CD4-positive, alpha-beta T cell treated with Interleukin-6 for 4 hours (primary cell): ENCODE measurements at regions not wholly inside any gene's neighbourhood (a gene's known extent, or its start where the extent isn't known, plus 50 kb on each side); places are given as distances from the start of the nearest gene placed in this dataset.
"Not testable (repeated sequence)": the region's sequence is repeated elsewhere in the genome, so short reads cannot be mapped to it uniquely, and the experiment has no call there.

ENCODE experiments used
- DNase-seq: peaks from one replicate; pipeline ENCODE4 v3.0.0-alpha.2; 2020; ENCODE audit warnings: mixed read lengths

- not testable (repeated sequence) for DNase-seq
Observed at GRCh38 chr3:15993660-15994059, 180.8 kb upstream of the GALNT15 start.

DNA sequence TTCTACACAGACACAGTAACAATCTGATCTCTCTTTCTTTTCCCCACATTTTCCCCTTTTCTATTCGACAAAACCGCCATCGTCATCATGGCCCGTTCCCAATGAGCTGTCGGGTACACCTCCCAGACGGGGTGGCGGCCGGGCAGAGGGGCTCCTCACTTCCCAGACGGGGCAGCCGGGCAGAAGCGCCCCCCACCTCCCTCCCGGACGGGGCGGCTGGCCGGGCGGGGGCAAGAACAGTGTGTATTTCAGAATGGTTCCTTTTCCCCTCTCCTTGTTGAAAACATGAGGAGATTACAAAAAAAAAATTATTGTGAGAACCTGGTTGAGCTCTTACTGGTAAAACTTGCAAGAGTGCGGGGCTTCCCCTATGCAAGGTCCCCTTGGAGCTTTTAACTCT, 178.0 kb upstream of the GALNT15 start:
- not testable (repeated sequence) for DNase-seq

DNA sequence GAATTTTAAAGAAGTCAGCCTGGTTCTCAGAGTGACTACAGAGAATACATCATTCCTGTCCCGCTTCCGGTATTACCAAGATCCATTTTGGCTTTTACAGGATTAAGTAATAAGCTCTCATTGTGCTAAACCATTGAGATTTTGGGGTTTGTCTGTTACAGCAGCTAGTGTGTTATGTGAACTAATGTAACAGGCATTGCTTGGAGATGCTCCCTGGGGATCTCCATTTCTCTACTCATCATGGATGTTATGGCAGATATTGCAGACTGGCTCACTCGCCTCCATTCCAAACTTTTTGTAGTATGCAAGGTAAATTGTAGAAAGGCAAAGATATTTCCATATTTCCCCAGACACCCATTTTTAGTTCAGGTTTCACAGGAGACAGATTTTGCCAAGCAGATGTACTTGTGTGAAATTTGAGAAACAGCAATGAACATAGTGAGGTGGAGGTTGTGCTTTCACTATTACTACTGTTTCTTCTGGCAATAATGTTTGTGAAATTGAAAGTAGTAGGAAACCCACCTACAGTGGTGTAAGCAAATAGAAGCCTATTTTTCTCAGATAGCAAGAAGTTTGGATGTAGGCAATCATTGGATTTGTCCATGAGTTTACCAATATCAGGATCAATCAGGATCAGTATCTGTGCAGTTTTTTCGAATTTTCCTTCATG, 177.1 kb upstream of the GALNT15 start:
- DNase-seq, result no peak

- DNase-seq, result no peak
Observed at GRCh38 chr3:15998911-15999310, 175.6 kb upstream of the GALNT15 start.

DNA sequence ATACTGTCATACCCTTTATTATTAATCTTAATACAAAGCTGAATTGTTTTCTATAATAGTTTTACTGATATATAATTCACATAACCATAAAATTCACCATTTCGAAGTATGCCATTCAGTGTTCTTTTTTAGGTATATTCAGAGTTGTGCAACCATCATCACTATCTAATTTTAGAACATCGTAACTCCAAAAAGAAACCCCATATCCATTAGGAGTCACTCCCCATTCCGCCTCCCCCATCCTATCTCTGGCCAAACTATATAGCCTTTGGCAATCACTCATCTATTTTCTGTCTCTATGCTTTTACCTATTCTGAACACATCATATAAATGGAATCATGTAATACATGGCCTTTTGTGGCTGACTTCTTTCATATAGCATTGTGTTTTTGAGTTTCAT, 169.7 kb upstream of the GALNT15 start:
- no peak for DNase-seq

- no peak for DNase-seq
Observed at GRCh38 chr3:16011376-16011775, 163.1 kb upstream of the GALNT15 start.

DNA sequence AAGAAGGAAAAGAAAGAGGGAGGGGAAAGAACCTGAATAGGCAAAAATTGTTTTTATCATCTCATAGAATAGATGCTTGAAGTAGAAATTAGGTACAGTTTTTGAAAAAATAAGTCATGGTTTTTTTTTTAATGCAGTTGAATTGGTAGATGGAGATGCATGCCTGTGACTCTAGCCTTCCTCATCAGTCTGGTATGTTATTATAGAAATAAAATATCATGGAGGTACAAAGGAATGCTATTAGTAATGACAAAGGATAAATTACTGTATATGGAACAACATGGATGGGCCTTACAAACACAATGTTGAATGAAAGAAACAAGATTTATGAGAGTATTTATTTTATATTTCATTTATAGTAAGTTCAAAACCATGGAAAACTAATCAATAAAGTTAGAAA, 162.4 kb upstream of the GALNT15 start:
- no peak for DNase-seq

DNA sequence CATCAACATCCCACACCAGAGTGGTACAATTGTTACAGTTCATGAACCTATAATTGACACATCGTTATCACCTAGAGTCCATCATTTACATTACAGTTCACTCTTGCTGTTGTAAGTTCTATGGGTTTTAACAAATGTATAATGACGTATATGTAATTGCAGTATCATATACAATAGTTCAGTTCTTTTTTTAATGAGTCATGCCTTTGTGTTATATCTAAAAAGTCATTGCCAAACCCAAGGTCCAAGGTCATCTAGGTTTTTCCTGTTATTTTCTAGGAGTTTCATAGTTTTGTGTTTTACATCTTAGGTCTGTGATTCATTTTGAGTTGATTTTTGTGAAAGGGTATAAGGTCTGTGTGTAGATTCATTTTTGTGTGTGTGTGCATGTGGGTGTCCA, 160.9 kb upstream of the GALNT15 start:
- DNase-seq, result no peak

- DNase-seq, result not testable (repeated sequence)
Observed at GRCh38 chr3:16021801-16022200, 152.7 kb upstream of the GALNT15 start.

- DNase-seq, result not testable (repeated sequence)
Observed at GRCh38 chr3:16023881-16024280, 150.6 kb upstream of the GALNT15 start.

GRCh38 chr3:16024548-16024947, 149.9 kb upstream of the GALNT15 start:
- DNase-seq, result no peak

DNA sequence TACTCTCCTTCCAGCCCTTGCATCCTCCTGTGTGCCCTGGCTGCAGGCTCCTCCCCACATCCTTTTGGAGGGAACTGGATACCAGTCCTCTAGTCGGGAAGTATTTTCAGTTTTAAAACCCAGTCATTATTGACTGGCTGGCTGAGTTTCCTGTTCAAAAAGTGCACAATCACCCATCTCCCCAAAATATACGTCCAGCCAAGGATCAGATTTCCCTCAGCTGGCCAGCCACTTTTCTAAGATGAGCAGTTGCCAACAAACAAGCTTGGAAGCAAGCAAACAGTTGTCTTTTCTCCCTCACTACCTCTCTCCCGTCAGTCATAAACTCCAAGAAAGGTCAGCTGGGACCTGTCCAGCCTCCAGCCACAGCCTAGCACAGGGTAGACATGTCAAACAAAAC, 147.7 kb upstream of the GALNT15 start:
- DNase-seq, result no peak

DNA sequence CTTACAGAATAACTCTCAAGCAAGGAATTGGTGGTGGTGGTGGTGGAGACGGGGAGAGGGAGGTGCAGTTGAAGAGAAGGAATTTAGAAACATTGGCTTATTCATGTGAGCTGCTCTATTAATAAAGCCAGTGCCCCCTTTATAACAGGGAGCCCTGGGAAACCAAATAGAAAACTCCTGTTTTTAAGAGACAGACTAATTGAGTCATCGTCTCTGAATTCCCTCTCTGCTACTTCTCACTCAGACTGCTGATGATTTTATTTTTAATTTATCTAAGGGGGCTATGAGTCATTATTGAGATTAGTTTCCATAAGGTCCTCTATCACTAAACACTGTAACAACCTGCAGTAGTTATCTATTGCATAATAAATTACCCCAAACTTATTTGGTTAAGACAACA, 145.9 kb upstream of the GALNT15 start:
- DNase-seq, result no peak

- DNase-seq, result no peak
Observed at GRCh38 chr3:16030342-16030741, 144.1 kb upstream of the GALNT15 start.

DNA sequence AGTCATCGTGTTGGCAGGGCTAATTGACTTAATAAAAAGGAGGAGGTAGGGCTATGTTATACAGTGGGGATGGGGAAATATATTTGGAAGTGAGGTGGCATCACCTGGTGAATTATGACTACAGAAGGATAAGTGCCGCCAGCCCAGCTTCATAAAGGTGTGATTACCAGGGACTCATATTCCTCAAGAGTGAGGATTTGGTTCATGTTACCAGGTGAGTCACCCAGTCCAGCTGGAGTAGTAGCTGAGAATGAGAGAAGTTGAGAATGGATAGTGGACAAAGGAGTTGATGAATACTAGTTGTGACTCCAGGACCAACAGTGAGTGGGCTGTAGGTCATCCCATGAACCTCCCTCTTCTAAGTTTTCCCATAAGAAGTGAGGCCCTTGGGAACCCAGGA, 143.0 kb upstream of the GALNT15 start:
- no peak for DNase-seq

DNA sequence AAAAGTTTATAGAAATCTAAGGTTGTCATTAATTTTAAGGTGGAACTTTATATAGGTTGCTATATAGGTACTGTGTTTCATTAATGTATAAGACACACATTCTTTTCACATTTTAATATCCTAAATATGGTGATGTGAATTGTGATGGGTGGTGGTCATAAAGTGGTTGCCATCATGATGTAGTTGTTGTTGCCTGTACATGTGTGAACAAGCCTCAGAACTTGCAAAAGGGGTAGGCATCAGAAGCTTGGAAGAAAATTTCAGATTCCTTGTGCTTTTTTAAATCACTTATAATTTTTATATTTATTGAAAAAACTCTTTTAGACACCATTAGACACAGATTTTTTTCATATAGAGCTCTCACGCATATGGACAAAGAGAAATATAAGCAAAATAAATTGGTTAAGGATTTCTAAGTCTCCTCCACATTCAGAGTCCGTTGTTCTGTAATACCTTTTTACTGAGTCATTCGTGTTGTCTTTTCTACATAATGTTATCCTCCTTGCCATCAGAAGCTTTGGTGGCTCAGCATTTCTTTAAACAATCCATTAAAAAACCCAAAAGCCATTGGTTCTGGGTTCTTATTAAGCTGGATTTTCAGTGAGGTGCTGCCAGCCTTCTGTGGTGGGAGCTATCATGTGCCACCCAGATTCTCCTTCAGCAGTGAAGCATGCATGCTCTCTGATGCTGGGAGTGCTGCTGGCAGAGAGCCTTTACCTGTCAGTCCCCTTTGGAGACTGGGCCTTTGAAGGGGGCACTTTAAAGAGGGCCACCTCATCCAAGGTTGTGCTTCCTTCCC, 140.4 kb upstream of the GALNT15 start:
- no peak for DNase-seq

DNA sequence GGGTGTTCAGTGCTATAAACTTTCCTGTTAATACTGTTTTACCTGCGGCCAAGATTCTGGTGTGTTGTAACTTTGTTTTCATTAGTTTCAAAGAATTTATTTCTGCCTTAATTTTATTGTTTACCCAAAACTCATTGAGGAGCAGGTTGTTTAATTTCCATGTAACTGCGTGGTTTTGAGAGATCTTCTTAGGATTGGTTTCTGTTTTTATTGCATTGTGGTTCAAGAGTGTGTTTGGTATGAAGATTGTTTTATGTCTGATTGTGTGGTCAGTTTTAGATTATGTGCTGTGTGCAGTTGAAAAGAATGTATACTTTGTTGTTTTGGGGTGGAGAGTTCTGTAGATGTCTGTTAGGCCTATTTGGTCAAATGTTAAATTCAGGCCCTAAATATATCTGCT, 133.5 kb upstream of the GALNT15 start:
- no peak for DNase-seq

DNA sequence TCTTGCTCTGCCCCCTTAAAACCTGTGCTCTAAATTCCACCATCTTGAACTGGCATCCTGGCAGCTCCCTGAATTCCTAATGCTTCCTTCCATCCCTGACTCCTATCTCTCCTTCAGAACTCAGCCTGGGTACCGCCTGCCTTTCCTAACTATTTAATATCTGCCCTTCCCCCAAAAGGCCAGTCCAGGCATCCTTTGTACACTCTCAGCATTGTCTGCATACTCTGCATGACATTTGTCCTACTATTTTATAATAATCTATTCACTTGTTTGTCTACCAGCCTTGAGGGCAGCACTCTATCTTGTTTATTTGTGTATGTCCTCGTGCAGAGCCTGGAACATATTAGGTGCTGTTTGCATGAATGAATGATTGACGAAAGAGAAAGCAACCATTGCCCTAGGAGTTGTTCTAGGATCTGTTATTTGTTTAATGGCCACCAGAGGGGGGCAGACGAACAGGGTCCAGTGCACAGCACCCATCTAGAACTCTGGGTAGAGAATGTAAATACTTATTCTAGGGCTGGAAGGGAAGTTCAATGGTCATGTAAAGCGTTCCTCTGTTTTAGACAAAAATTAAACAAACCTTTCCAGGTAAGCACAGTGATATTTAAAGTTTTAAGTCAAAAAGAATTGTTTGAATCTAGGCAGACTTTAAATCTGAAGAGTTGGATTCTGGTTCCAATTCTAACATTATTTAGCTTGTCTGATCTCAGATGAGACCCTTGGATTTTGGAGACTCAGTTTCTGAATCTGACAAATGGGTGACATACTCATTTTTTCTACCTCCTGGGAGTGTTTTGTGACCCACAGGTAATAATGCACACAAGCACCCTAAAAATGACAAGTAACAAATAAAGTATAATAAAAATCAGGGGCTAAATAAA, 125.8 kb upstream of the GALNT15 start:
- peak; percentile 47 for DNase-seq

GRCh38 chr3:16050641-16051467, 123.6 kb upstream of the GALNT15 start:
- no peak for DNase-seq

DNA sequence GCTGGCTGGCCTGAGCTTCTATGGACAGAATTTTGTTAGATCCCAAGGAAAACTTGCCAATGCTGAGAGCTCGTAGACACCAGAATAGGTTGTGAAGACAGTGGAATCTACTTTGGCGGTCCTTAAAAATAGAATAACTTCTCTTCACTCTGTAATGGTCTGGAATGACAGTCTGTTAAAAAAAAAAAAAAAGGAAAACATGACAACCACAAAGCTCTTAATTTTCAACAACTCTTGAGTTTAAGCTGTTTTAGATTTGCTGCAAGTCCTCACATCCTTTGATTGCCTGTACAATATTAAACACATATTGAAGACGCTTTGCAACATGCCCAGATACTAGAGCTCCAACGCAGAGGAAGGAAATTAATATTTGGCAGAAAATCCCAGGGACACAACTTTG, 122.8 kb upstream of the GALNT15 start:
- no peak for DNase-seq

DNA sequence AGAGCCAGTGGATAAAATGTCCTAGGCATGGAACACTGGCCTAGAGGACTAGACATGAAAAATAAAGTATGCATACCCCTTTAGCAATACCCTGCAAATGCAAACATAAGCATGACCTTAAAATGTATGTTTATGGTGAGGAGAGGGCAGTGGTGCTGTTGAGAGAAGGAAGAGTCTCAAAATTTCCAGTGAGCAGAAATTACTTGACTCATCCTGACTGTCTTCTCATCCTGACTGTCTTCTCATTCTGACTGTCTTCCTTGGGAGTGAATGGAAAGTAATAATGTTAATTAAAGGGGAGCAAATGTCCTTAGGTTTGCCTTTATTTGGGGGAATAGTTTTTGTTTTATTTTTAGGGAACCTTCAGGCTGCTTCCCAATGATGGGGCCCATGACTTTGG, 121.5 kb upstream of the GALNT15 start:
- no peak for DNase-seq

DNA sequence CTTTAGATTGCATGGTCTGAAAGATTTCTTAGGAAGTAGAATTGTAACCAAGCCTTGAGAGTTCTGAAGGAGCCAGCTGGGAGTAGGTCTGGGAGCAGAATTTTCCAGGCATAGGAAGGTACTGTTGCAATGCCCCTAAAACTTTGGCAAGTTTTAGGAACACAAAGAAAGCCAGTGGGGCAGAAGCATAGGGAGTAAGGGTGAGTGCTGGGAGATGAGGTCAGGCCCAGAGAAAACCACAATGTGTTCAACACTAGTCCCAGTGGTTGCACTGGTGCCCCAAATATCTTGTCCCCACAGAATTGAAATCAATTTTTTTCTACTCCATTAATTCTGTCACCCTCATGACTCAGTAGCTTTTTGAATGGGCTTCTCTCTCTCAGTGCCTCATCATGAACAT, 120.7 kb upstream of the GALNT15 start:
- no peak for DNase-seq
